GM10248 (cell line): ENCODE measurements at regions not wholly inside any gene's neighbourhood (a gene's known extent, or its start where the extent isn't known, plus 50 kb on each side); places are given as distances from the start of the nearest gene placed in this dataset.

ENCODE experiments used
- CTCF ChIA-PET: fragments of 300-600 bp; sonication (Branson Sonifier 250); formaldehyde crosslinking; extraction: SDS; loops from one replicate; lab custom pipeline; 2021; ENCODE audit warnings: antibody characterized with exemption; lab: Yijun Ruan, JAX
- POLR2A ChIA-PET: fragments of 350-650 bp; sonication (Branson Sonifier 250); formaldehyde crosslinking; extraction: SDS; loops from one replicate; lab custom pipeline; 2020; ENCODE audit warnings: antibody characterized with exemption; lab: Yijun Ruan, JAX
- DNase-seq: peaks from one replicate; pipeline ENCODE4 v3.0.0; 2012; ENCODE audit errors: extremely low spot score
- TF ChIP-seq, protein P1 (sequence below): IDR thresholded peaks from 2 replicates; pipeline ENCODE4 v1.5.1; 2012; ENCODE audit warnings: mild to moderate bottlenecking, low read depth; ENCODE audit errors: extremely low read depth, missing control alignments, control extremely low read depth

DNA sequence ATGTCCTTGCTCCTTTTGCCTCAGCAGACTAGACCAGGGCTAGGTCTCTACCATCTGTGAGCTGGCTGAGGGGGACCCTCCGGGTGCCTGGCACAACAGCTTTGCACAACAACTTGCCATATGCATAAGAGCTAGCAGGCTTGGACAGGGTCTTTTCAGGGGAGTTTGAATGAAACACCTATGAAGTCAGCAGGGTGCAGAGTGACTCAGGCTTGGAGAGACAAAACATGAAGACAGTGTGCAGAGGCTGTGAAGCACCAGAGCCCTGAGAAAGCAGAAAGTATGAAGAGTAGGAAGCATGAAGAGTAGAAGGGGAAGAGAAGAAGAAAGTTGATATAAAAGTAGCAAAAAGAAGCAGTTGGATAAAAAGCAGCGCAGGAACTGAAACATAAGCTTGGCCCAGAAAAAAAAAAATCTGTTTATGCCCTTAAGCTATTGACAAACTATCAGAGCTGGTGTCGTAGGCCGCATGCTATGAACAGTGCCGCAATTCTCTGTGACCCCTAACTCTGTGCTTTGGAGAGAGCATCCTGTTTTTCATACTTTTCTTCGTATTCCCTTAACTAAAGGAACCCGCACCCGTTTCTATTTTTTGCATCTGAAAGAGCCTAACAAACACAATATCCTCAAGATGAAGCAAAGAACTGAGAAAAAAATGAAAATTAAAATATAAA is 52.7 kb upstream of the FAM216B start:
- TF ChIP-seq, protein P1, sequence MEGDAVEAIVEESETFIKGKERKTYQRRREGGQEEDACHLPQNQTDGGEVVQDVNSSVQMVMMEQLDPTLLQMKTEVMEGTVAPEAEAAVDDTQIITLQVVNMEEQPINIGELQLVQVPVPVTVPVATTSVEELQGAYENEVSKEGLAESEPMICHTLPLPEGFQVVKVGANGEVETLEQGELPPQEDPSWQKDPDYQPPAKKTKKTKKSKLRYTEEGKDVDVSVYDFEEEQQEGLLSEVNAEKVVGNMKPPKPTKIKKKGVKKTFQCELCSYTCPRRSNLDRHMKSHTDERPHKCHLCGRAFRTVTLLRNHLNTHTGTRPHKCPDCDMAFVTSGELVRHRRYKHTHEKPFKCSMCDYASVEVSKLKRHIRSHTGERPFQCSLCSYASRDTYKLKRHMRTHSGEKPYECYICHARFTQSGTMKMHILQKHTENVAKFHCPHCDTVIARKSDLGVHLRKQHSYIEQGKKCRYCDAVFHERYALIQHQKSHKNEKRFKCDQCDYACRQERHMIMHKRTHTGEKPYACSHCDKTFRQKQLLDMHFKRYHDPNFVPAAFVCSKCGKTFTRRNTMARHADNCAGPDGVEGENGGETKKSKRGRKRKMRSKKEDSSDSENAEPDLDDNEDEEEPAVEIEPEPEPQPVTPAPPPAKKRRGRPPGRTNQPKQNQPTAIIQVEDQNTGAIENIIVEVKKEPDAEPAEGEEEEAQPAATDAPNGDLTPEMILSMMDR: no peak
- ChIA-PET POLR2A (no interaction called here), CTCF (no interaction called here)
- DNase-seq: no peak

DNA sequence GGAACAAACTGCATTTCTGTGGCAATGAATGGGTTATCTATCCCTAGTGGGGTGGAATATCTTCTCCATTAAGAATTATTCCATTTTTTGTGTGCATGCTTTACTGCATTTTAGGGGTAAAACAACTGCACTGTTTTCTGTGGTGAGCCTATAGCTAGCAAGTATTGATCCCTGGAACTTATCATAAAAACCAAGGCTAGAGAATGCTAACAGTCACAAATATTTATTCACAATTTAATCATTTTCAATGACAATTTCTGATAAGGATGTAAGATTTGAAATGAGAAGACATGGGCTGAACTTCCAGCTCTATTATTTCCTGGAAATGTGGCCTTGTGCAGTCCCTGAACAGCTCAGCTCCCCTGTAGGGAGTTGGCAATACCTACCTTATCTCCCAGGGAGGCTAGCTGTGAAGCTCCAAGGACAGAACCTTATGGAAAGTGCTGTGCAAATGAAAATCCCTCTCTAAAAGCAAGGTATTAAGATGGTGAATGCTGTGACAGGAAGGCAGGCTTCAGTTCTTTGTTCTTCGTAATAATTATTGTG is 51.5 kb upstream of the FAM216B start:
- ChIA-PET CTCF (interaction anchor here (1.1 to 1.4 kb wide), 2 partner anchors 8 to 10 kb away, joined by 4 read pairs; no protein-coding TSS in a partner anchor), POLR2A (no interaction called here)
- no peak for DNase-seq
- TF ChIP-seq, protein P1: no peak
